GM21515 (cell line): ENCODE measurements at regions not wholly inside any gene's neighbourhood (a gene's known extent, or its start where the extent isn't known, plus 50 kb on each side); places are given as distances from the start of the nearest gene placed in this dataset.
"Not testable (repeated sequence)": the region's sequence is repeated elsewhere in the genome, so short reads cannot be mapped to it uniquely, and the experiment has no call there.

Experiments used
- ATAC-seq: cut with Tn5 transposase; IDR thresholded peaks from one replicate; pipeline ENCODE4 v1.9.1; 2021; ENCODE audit not compliant: unreplicated experiment

DNA sequence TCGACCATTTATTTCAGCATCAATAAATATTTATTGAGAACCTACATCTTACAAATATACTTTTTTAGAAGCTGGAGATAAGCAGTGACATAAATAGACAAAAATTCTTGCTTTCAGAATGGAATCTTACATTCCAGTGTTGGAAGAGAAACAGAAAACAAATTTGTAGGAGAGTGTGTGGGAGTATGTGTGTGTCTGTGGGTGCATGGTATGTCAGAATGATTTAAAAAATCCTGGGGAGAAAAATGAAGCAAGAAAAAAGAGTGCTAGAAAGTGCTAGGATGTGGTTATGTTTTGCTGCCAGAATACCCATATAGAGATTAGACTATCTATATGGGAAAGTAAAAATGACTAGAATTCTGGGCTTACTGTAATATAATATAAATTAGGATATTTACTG is 561.7 kb upstream of the SGO1 start:
- ATAC-seq: no peak

DNA sequence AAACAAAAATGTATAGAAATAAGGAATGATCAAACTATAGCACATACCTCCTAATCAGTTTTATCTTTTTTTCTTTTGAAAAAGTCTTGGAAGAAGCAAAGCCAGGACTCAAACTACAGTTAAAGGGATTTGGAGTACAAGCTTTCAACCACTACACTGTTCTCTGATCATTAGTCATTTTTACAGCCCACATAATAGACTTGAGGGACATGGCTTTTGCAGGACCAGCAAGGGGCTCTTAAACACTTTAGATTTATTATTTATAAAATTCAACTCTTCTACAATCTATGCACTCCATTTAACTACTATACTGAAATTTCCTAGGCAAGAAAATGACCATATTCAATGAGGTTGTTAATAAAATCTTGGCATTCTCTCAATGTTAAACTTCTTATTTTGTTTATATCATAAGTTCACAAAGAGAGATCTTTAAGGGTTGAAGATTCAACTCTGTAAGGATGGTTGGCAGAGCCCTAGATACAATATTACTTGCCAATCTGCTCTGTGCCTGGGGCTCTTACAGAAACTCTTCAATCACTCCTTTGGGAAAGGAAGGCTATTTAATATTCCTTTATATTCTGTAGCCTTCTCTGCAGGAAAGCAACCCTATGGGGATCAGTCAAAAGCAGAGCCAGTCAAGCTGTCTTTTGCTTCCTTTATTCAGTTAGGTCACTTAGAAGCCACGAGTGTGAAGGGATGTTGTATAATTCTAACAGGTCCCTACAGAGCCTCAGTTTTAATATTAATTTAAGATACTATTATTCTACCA is 557.7 kb upstream of the SGO1 start:
- no peak for ATAC-seq

DNA sequence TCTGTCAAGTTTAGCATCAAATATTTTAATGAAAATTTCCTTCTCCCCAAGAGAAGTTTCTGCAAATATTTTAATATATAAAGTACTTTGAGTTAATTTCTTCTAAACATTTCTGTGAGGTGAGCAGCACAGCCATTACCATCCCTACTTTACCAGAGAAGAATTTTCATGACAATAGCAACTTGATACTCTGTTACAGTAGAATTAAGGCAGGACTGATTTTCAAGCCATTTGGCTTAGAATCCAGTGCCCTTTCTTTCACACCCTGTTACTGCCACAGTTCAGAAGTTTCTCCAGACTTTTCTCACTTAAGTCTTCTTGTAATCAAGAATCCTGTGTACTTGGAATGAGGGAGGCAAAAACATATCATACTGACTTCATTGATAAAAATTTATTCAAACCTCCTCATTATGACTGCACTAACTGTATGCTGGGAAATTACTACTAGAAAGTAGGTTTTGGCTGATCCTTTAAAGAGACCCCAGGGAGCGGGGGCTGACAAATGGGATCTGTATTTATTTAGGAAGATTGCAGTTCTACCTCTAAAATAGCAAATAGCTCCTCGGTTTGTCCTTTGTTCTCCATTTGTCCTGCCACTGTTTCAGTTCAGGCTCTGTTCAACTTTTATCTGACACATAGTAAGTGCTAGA is 557.0 kb upstream of the SGO1 start:
- no peak for ATAC-seq

DNA sequence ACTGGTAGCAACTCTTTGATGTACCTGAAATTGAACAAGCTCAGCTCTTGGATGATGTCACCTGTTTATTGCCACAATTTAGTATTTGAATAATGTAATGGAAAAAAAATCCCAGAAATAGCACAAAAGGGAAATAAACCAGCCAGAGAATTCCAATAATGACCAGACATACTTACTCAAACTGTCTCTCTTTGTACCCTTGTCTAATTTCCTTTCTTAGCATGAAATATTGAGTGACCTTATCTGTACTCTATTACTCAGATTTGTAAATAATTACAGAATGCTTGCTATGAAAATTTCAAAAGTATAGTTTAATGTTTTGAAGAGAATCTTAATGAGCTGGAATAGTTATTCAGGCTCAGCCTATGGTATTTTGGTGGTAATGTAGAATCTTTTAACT is 555.4 kb upstream of the SGO1 start:
- ATAC-seq: no peak

DNA sequence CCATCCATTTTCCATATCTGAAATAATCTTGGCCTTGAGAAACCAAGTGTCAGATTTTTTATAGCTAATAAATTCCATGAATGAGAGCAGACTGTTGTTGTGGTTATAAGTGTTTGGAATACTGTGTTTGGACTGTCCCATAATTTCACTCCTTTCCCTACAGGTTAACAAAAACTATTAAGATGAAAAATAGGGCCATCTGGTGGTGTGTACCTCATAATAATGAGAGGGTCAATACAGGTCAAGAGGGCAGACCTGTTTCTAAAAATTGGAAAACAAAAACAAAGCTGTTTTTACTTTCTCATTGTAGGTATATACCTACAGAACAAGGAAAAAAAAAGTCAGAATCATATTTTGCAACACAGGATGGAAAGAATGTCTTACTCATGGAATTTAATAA is 553.8 kb upstream of the SGO1 start:
- no peak for ATAC-seq

GRCh38 chr3:20736287-20736852 is 550.4 kb upstream of the SGO1 start:
- no peak for ATAC-seq

GRCh38 chr3:20729185-20729584 is 543.2 kb upstream of the SGO1 start:
- ATAC-seq: no peak

DNA sequence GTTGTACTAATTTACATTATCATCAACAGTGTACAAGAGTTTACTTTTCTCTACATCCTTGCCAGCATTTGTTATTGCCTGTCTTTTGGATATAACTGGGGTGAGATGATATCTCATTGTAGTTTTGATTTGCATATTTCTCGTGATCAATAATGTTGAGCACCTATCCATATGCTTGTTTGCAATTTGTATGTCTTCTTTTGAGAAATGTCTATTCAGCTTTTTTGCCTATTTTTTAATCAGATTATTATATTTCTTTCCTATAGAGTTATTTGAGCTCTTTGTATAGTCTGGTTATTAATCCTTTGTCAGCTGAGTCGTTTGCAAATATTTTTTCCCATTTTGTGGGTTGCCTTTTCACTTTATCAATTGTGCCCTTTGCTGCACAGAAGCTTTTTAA is 540.8 kb upstream of the SGO1 start:
- ATAC-seq: no peak

- ATAC-seq: no peak
These were observed 538.2 kb upstream of the SGO1 start for GRCh38 chr3:20724241-20724640.

DNA sequence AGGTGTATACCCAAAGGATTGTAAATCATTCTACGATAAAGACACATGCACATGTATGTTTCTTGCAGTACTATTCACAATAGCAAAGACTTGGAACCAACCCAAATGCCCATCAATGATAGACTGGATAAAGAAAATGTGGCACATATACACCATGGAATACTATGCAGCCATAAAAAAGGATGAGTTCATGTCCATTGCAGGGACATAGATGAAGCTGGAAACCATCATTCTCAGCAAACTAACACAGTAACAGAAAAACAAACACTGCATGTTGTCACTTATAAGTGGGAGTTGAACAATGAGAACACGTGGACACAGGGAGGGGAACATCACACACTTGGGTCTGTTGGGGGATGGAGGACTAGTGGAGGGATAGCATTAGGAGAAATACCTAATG is 530.4 kb upstream of the SGO1 start:
- not testable (repeated sequence) for ATAC-seq

GRCh38 chr3:20701641-20702040 is 515.6 kb upstream of the SGO1 start:
- no peak for ATAC-seq

DNA sequence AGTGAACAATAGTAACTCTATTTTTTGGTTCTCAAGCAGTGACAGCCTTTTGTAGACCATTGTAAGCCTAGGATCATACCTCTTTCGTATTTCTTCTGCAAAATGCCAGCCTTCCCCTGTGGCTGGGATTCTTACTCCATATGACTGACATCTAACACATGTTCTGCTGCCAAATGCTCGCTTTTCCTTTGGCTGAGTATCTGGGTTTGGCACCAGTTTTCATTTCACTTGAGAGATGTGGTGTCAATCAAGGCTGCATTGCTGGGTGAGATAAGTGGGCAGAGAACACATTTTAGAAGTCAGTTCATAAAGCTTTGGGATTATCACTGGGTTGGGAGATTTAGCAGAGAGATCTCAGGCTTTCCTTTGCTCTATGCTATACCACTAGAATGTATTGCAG is 514.7 kb upstream of the SGO1 start:
- ATAC-seq: no peak

- ATAC-seq: no peak
These were observed 512.9 kb upstream of the SGO1 start for GRCh38 chr3:20698896-20699295.

- no peak for ATAC-seq
These were observed 510.6 kb upstream of the SGO1 start for GRCh38 chr3:20696388-20697150.

DNA sequence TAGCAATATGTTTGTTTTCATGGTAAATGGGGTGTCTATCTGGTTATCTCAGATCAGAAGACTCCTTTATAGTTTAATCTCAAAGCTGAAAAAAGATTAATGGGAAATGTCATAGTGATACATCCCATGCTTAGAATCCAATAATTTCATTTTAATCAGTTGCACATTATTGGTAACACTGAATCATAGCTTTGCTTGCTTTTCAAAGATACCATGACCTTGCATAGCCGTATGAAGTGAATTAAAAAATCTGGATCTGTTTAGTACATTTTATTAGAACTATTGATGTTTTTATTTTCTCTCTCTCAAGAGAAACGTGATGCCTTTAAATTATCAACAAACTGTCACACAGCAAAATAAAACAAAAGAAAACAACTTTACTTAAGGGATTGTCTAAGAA is 506.7 kb upstream of the SGO1 start:
- ATAC-seq: no peak

DNA sequence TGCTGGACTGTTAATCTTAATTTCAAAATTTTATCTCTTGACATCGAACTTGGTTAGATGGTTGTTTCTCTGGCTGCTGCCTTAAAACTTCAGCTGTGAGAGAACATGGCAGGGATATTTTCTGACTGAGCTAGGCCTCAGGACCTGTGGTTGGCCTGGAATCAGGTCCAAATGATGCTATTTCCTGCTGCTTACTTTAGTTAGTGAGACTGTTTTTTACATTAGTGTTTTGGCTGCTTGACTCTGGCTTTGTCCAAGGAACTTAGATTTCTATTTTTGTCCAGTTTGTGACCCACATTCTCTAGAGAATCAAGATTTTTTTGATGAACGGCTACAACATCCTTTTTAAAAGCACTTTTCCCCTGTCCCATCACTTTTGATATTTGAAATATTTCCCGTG is 497.9 kb upstream of the SGO1 start:
- no peak for ATAC-seq

GRCh38 chr3:20682573-20682972 is 496.6 kb upstream of the SGO1 start:
- no peak for ATAC-seq

DNA sequence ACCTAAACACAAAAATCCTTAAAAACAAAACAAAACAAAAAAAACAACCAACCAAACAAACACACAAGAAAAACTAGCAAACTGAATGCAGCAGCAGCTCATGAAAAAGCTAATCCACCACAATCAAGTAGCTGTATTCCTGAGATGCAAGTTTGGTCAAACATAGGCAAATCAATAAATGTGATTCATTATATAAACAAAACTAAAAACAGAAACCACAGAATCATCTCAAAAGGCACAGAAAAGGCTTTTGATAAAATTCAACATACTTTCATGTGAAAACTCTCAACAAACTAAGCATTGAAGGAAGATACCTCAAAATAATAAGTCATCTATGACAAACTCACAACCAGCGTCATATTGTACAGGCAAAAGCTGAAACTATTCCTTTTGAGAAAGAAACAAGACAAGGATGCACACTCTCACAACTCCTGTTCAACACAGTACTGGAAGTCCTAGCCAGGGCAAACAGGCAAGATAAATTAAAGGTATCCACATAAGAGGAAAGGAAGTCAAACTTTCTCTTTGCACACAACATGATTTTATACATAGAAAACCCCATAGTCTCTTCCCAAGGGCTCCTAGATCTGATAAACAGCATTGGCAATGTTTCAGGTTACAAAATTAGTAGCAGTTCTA is 495.1 kb upstream of the SGO1 start:
- ATAC-seq: no peak

DNA sequence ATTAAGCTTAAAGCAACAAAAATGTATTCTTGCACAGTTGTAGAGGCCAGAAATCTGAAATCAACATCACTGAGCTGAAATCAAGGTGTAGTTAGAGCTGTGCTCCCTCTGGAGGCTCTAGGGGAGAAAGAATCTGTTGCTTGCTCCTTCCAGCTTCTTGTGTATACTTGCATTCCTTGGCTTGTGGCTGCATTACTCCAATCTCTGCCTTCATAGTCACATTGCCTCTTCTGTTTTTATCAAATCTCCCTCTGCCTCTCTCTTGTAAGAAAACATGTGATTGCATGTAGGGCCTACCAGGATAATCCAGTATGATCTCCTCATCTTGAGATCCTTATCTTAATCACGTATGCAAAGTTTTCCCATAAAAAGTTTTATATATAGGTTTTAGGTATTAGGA is 487.9 kb upstream of the SGO1 start:
- ATAC-seq: no peak

- no peak for ATAC-seq
These were observed 483.7 kb upstream of the SGO1 start for GRCh38 chr3:20669675-20670074.

- no peak for ATAC-seq
These were observed 483.2 kb upstream of the SGO1 start for GRCh38 chr3:20669184-20669583.
